ENCODE measurements at regions not wholly inside any gene's neighbourhood (a gene's known extent, or its start where the extent isn't known, plus 50 kb on each side); places are given as distances from the start of the nearest gene placed in this dataset.

- 82 to 83% methylated on average over 3 of the region's 3 CpGs for WGBS, 2 donors
- Histone ChIP-seq H3K36me3 (ENCODE audit: control insufficient read depth in 2 of 2, insufficient read depth in 2 of 2, low read length in 1 of 2) (no peaks in the 10 kb centered on the region), H3K27ac (ENCODE audit: low read depth in 2 of 2, low read length in 1 of 2) (no peak overlapping the region), H3K4me3 (ENCODE audit: low read depth in 1 of 2, low read length in 2 of 2) (no peak overlapping the region), H3K9me3 (ENCODE audit: control insufficient read depth in 2 of 2, insufficient read depth in 1 of 2, low read depth in 1 of 2, low read length in 1 of 2) (peaks cover 0 to 4% of the 10 kb centered on the region in 2 donors), H3K4me1 (ENCODE audit: control insufficient read depth in 2 of 2, insufficient read depth in 2 of 2, low read length in 1 of 2) (no peaks in the 10 kb centered on the region), H3K27me3 (ENCODE audit: control insufficient read depth in 1 of 2, insufficient read depth in 2 of 2, low read length in 2 of 2) (no peaks in the 10 kb centered on the region)
These were observed 80.5 kb upstream of the SPATA31C2 start for GRCh38 chr9:88218726-88219125.

GRCh38 chr9:88216126-88216995 is 78.1 kb upstream of the SPATA31C2 start:
- H3K27me3 ChIP-seq (ENCODE audit: control insufficient read depth in 1 of 2, insufficient read depth in 2 of 2, low read length in 2 of 2) = no peaks in the 10 kb centered on the region
- 84 to 87% methylated on average over 29 of the region's 29 CpGs for WGBS, 2 donors

GRCh38 chr9:88215196-88216125 is 77.2 kb upstream of the SPATA31C2 start:
- Histone ChIP-seq H3K27me3 (ENCODE audit: control insufficient read depth in 1 of 2, insufficient read depth in 2 of 2, low read length in 2 of 2) (no peaks in the 10 kb centered on the region), H3K27ac (ENCODE audit: low read depth in 2 of 2, low read length in 1 of 2) (no peak overlapping the region), H3K9me3 (ENCODE audit: control insufficient read depth in 2 of 2, insufficient read depth in 1 of 2, low read depth in 1 of 2, low read length in 1 of 2) (no peaks in the 10 kb centered on the region), H3K36me3 (ENCODE audit: control insufficient read depth in 2 of 2, insufficient read depth in 2 of 2, low read length in 1 of 2) (no peaks in the 10 kb centered on the region), H3K4me3 (ENCODE audit: low read depth in 1 of 2, low read length in 2 of 2) (no peak overlapping the region), H3K4me1 (ENCODE audit: control insufficient read depth in 2 of 2, insufficient read depth in 2 of 2, low read length in 1 of 2) (no peaks in the 10 kb centered on the region)
- 62% methylated on average over 10 of the region's 10 CpGs for WGBS, 2 donors

More at GRCh38 chr9:88216126-88216995, 78.1 kb upstream of the SPATA31C2 start:
- no peak overlapping the region for H3K27ac ChIP-seq (ENCODE audit: low read depth in 2 of 2, low read length in 1 of 2)
- H3K4me1 ChIP-seq (ENCODE audit: control insufficient read depth in 2 of 2, insufficient read depth in 2 of 2, low read length in 1 of 2) = no peaks in the 10 kb centered on the region
- H3K9me3 ChIP-seq (ENCODE audit: control insufficient read depth in 2 of 2, insufficient read depth in 1 of 2, low read depth in 1 of 2, low read length in 1 of 2) = no peaks in the 10 kb centered on the region
- H3K36me3 ChIP-seq (ENCODE audit: control insufficient read depth in 2 of 2, insufficient read depth in 2 of 2, low read length in 1 of 2) = no peaks in the 10 kb centered on the region
- H3K4me3 ChIP-seq (ENCODE audit: low read depth in 1 of 2, low read length in 2 of 2) = no peak overlapping the region

GRCh38 chr9:88202321-88202720 is 64.0 kb upstream of the SPATA31C2 start:
- H3K27ac ChIP-seq (ENCODE audit: low read depth in 2 of 2, low read length in 1 of 2) = no peak overlapping the region
- no peaks in the 10 kb centered on the region for H3K36me3 ChIP-seq (ENCODE audit: control insufficient read depth in 2 of 2, insufficient read depth in 2 of 2, low read length in 1 of 2)
- WGBS, 2 donors = 82 to 84% methylated on average over 8 of the region's 8 CpGs
- no peaks in the 10 kb centered on the region for H3K9me3 ChIP-seq (ENCODE audit: control insufficient read depth in 2 of 2, insufficient read depth in 1 of 2, low read depth in 1 of 2, low read length in 1 of 2)
- no peaks in the 10 kb centered on the region for H3K4me1 ChIP-seq (ENCODE audit: control insufficient read depth in 2 of 2, insufficient read depth in 2 of 2, low read length in 1 of 2)
- no peaks in the 10 kb centered on the region for H3K27me3 ChIP-seq (ENCODE audit: control insufficient read depth in 1 of 2, insufficient read depth in 2 of 2, low read length in 2 of 2)
- no peak overlapping the region for H3K4me3 ChIP-seq (ENCODE audit: low read depth in 1 of 2, low read length in 2 of 2)

GRCh38 chr9:88198341-88198807 is 60.1 kb upstream of the SPATA31C2 start:
- Histone ChIP-seq H3K4me3 (ENCODE audit: low read depth in 1 of 2, low read length in 2 of 2) (no peak overlapping the region), H3K9me3 (ENCODE audit: control insufficient read depth in 2 of 2, insufficient read depth in 1 of 2, low read depth in 1 of 2, low read length in 1 of 2) (no peaks in the 10 kb centered on the region), H3K4me1 (ENCODE audit: control insufficient read depth in 2 of 2, insufficient read depth in 2 of 2, low read length in 1 of 2) (no peaks in the 10 kb centered on the region), H3K27me3 (ENCODE audit: control insufficient read depth in 1 of 2, insufficient read depth in 2 of 2, low read length in 2 of 2) (no peaks in the 10 kb centered on the region), H3K27ac (ENCODE audit: low read depth in 2 of 2, low read length in 1 of 2) (no peak overlapping the region), H3K36me3 (ENCODE audit: control insufficient read depth in 2 of 2, insufficient read depth in 2 of 2, low read length in 1 of 2) (no peaks in the 10 kb centered on the region)
- 48 to 49% methylated on average over 7 of the region's 7 CpGs for WGBS, 2 donors

- Histone ChIP-seq H3K27ac (ENCODE audit: low read depth in 2 of 2, low read length in 1 of 2) (no peak overlapping the region), H3K27me3 (ENCODE audit: control insufficient read depth in 1 of 2, insufficient read depth in 2 of 2, low read length in 2 of 2) (no peaks in the 10 kb centered on the region), H3K36me3 (ENCODE audit: control insufficient read depth in 2 of 2, insufficient read depth in 2 of 2, low read length in 1 of 2) (no peaks in the 10 kb centered on the region), H3K4me3 (ENCODE audit: low read depth in 1 of 2, low read length in 2 of 2) (no peak overlapping the region), H3K9me3 (ENCODE audit: control insufficient read depth in 2 of 2, insufficient read depth in 1 of 2, low read depth in 1 of 2, low read length in 1 of 2) (no peaks in the 10 kb centered on the region), H3K4me1 (ENCODE audit: control insufficient read depth in 2 of 2, insufficient read depth in 2 of 2, low read length in 1 of 2) (no peaks in the 10 kb centered on the region)
- 39 to 45% methylated on average over 4 of the region's 4 CpGs for WGBS, 2 donors
These were observed 59.6 kb upstream of the SPATA31C2 start for GRCh38 chr9:88197781-88198340.

- Histone ChIP-seq H3K4me1 (ENCODE audit: control insufficient read depth in 2 of 2, insufficient read depth in 2 of 2, low read length in 1 of 2) (no peaks in the 10 kb centered on the region), H3K36me3 (ENCODE audit: control insufficient read depth in 2 of 2, insufficient read depth in 2 of 2, low read length in 1 of 2) (no peaks in the 10 kb centered on the region), H3K9me3 (ENCODE audit: control insufficient read depth in 2 of 2, insufficient read depth in 1 of 2, low read depth in 1 of 2, low read length in 1 of 2) (no peaks in the 10 kb centered on the region), H3K27ac (ENCODE audit: low read depth in 2 of 2, low read length in 1 of 2) (no peak overlapping the region), H3K4me3 (ENCODE audit: low read depth in 1 of 2, low read length in 2 of 2) (no peak overlapping the region), H3K27me3 (ENCODE audit: control insufficient read depth in 1 of 2, insufficient read depth in 2 of 2, low read length in 2 of 2) (no peaks in the 10 kb centered on the region)
- WGBS, 2 donors = 47% methylated on average over 3 of the region's 3 CpGs
These were observed 58.7 kb upstream of the SPATA31C2 start for GRCh38 chr9:88197016-88197415.

- Histone ChIP-seq H3K9me3 (ENCODE audit: control insufficient read depth in 2 of 2, insufficient read depth in 1 of 2, low read depth in 1 of 2, low read length in 1 of 2) (no peaks in the 10 kb centered on the region), H3K27ac (ENCODE audit: low read depth in 2 of 2, low read length in 1 of 2) (no peak overlapping the region), H3K36me3 (ENCODE audit: control insufficient read depth in 2 of 2, insufficient read depth in 2 of 2, low read length in 1 of 2) (no peaks in the 10 kb centered on the region), H3K4me3 (ENCODE audit: low read depth in 1 of 2, low read length in 2 of 2) (no peak overlapping the region), H3K4me1 (ENCODE audit: control insufficient read depth in 2 of 2, insufficient read depth in 2 of 2, low read length in 1 of 2) (no peaks in the 10 kb centered on the region), H3K27me3 (ENCODE audit: control insufficient read depth in 1 of 2, insufficient read depth in 2 of 2, low read length in 2 of 2) (no peaks in the 10 kb centered on the region)
- 80 to 83% methylated on average over 5 of the region's 5 CpGs for WGBS, 2 donors
These were observed 58.0 kb upstream of the SPATA31C2 start for GRCh38 chr9:88196142-88196790.

GRCh38 chr9:88193766-88194165 is 55.5 kb upstream of the SPATA31C2 start:
- Histone ChIP-seq H3K4me3 (ENCODE audit: low read depth in 1 of 2, low read length in 2 of 2) (no peak overlapping the region), H3K9me3 (ENCODE audit: control insufficient read depth in 2 of 2, insufficient read depth in 1 of 2, low read depth in 1 of 2, low read length in 1 of 2) (no peaks in the 10 kb centered on the region), H3K4me1 (ENCODE audit: control insufficient read depth in 2 of 2, insufficient read depth in 2 of 2, low read length in 1 of 2) (no peaks in the 10 kb centered on the region), H3K27me3 (ENCODE audit: control insufficient read depth in 1 of 2, insufficient read depth in 2 of 2, low read length in 2 of 2) (no peaks in the 10 kb centered on the region), H3K36me3 (ENCODE audit: control insufficient read depth in 2 of 2, insufficient read depth in 2 of 2, low read length in 1 of 2) (no peaks in the 10 kb centered on the region), H3K27ac (ENCODE audit: low read depth in 2 of 2, low read length in 1 of 2) (no peak overlapping the region)
- WGBS, 2 donors = 70 to 72% methylated on average over 6 of the region's 6 CpGs
